GM18505 (cell line): ENCODE measurements at regions not wholly inside any gene's neighbourhood (a gene's known extent, or its start where the extent isn't known, plus 50 kb on each side); places are given as distances from the start of the nearest gene placed in this dataset.

Source experiments
- ATAC-seq: cut with Tn5 transposase; IDR thresholded peaks from one replicate; pipeline ENCODE4 v1.9.1; 2021; ENCODE audit not compliant: unreplicated experiment
- POLR2A ChIP-seq: IDR thresholded peaks from 4 replicates; pipeline ENCODE4 v1.6.1; 2011; ENCODE audit warnings: borderline replicate concordance; ENCODE audit not compliant: insufficient read depth, insufficient read length; ENCODE audit errors: extremely low read depth

GRCh38 chr20:6863355-6863754, 95.9 kb downstream of the BMP2 start:
- ATAC-seq: no peak
- TF ChIP-seq POLR2A: no peak

- TF ChIP-seq POLR2A: no peak
- ATAC-seq: no peak
Measured at GRCh38 chr20:6863798-6864201, 96.3 kb downstream of the BMP2 start.

- ATAC-seq: no peak
- TF ChIP-seq POLR2A: no peak
Measured at GRCh38 chr20:6864740-6865139, 97.3 kb downstream of the BMP2 start.

- no peak for ATAC-seq
- no peak for TF ChIP-seq POLR2A
Measured at GRCh38 chr20:6866741-6867140, 99.3 kb downstream of the BMP2 start.

- no peak for TF ChIP-seq POLR2A
- no peak for ATAC-seq
Measured at GRCh38 chr20:6868861-6869260, 101.4 kb downstream of the BMP2 start.

GRCh38 chr20:6870559-6870958, 103.1 kb downstream of the BMP2 start:
- ATAC-seq: no peak
- no peak for TF ChIP-seq POLR2A

GRCh38 chr20:6877633-6878032, 110.1 kb downstream of the BMP2 start:
- TF ChIP-seq POLR2A: no peak
- no peak for ATAC-seq

- no peak for ATAC-seq
- TF ChIP-seq POLR2A: no peak
Measured at GRCh38 chr20:6882561-6883291, 115.2 kb downstream of the BMP2 start.

GRCh38 chr20:6884114-6884513, 116.6 kb downstream of the BMP2 start:
- no peak for TF ChIP-seq POLR2A
- no peak for ATAC-seq

GRCh38 chr20:6886065-6886729, 118.7 kb downstream of the BMP2 start:
- TF ChIP-seq POLR2A: no peak
- no peak for ATAC-seq

- ATAC-seq: no peak
- no peak for TF ChIP-seq POLR2A
Measured at GRCh38 chr20:6887966-6888365, 120.5 kb downstream of the BMP2 start.

- TF ChIP-seq POLR2A: no peak
- ATAC-seq: no peak
Measured at GRCh38 chr20:6888736-6889395, 121.4 kb downstream of the BMP2 start.

- TF ChIP-seq POLR2A: no peak
- ATAC-seq: no peak
Measured at GRCh38 chr20:6892724-6893123, 125.2 kb downstream of the BMP2 start.

- no peak for ATAC-seq
- no peak for TF ChIP-seq POLR2A
Measured at GRCh38 chr20:6898928-6899327, 131.4 kb downstream of the BMP2 start.

GRCh38 chr20:6906871-6907270, 139.4 kb downstream of the BMP2 start:
- TF ChIP-seq POLR2A: no peak
- ATAC-seq: no peak

GRCh38 chr20:6908673-6909072, 141.2 kb downstream of the BMP2 start:
- TF ChIP-seq POLR2A: no peak
- ATAC-seq: no peak
